Coronary artery (tissue), 2 donors: ENCODE measurements at regions not wholly inside any gene's neighbourhood (a gene's known extent, or its start where the extent isn't known, plus 50 kb on each side); places are given as distances from the start of the nearest gene placed in this dataset.

Experiments used
- DNase-seq: peaks from one replicate; pipeline ENCODE4 v3.0.0-alpha.2; 2017; ENCODE audit warnings: low spot score
- H3K27ac ChIP-seq, 2 donors: fragments of 200-600 bp; sonication (generic); one replicate each; pipeline ENCODE4 v1.5.1; 2016 to 2019
- H3K4me3 ChIP-seq: fragments of 200-600 bp; sonication (generic); 2 replicates; pipeline ENCODE4 v1.5.1; 2016; ENCODE audit warnings: mild to moderate bottlenecking, moderate library complexity
- CTCF ChIP-seq: fragments of 200-600 bp; sonication (generic); IDR thresholded peaks from one replicate; pipeline ENCODE4 v1.5.1; 2019; ENCODE audit warnings: antibody characterized with exemption

GRCh38 chr2:146041274-146041910 lies 1521.5 kb upstream of the ZEB2 start:
- DNase-seq, result no peak
- Histone ChIP-seq H3K27ac (no peak overlapping the region), H3K4me3 (no peak overlapping the region)
- TF ChIP-seq CTCF, result no peak

GRCh38 chr2:146040051-146040450 lies 1520.1 kb upstream of the ZEB2 start:
- no peak for DNase-seq
- no peak overlapping the region for H3K4me3 ChIP-seq
- TF ChIP-seq CTCF, result no peak
- H3K27ac ChIP-seq, result no peak overlapping the region

GRCh38 chr2:146038014-146038413 lies 1518.1 kb upstream of the ZEB2 start:
- no peak for TF ChIP-seq CTCF
- no peak for DNase-seq

GRCh38 chr2:146037334-146037870 lies 1517.5 kb upstream of the ZEB2 start:
- TF ChIP-seq CTCF, result no peak
- no peak overlapping the region for H3K27ac ChIP-seq
- no peak for DNase-seq
- H3K4me3 ChIP-seq, result no peak overlapping the region

More at GRCh38 chr2:146038014-146038413, 1518.1 kb upstream of the ZEB2 start:
- Histone ChIP-seq H3K27ac (no peak overlapping the region), H3K4me3 (no peak overlapping the region)

GRCh38 chr2:146031158-146031557 lies 1511.2 kb upstream of the ZEB2 start:
- TF ChIP-seq CTCF, result no peak
- Histone ChIP-seq H3K27ac (no peak overlapping the region), H3K4me3 (no peak overlapping the region)
- DNase-seq, result no peak

- TF ChIP-seq CTCF, result no peak
- no peak overlapping the region for H3K4me3 ChIP-seq
- H3K27ac ChIP-seq, result no peak overlapping the region
- DNase-seq, result no peak
Observed at GRCh38 chr2:146027156-146027555, 1507.2 kb upstream of the ZEB2 start.

GRCh38 chr2:146025519-146025918 lies 1505.6 kb upstream of the ZEB2 start:
- no peak overlapping the region for H3K4me3 ChIP-seq
- no peak overlapping the region for H3K27ac ChIP-seq
- TF ChIP-seq CTCF, result no peak

More at GRCh38 chr2:146025519-146025918, 1505.6 kb upstream of the ZEB2 start:
- no peak for DNase-seq
